GM21786 (cell line): ENCODE measurements at regions not wholly inside any gene's neighbourhood (a gene's known extent, or its start where the extent isn't known, plus 50 kb on each side); places are given as distances from the start of the nearest gene placed in this dataset.
"Not testable (repeated sequence)": the region's sequence is repeated elsewhere in the genome, so short reads cannot be mapped to it uniquely, and the experiment has no call there.

Experiments used
- ATAC-seq: cut with Tn5 transposase; IDR thresholded peaks from one replicate; pipeline ENCODE4 v1.9.1; 2021; ENCODE audit not compliant: unreplicated experiment

GRCh38 chr6:90676516-90677300 lies 89.8 kb upstream of the MAP3K7 start:
- no peak for ATAC-seq

- ATAC-seq: not testable (repeated sequence)
Observed at GRCh38 chr6:90675107-90675506, 88.2 kb upstream of the MAP3K7 start.

GRCh38 chr6:90674077-90674476 lies 87.2 kb upstream of the MAP3K7 start:
- ATAC-seq: not testable (repeated sequence)

GRCh38 chr6:90669846-90670245 lies 83.0 kb upstream of the MAP3K7 start:
- no peak for ATAC-seq

GRCh38 chr6:90669420-90669819 lies 82.5 kb upstream of the MAP3K7 start:
- ATAC-seq: no peak

GRCh38 chr6:90668141-90668540 lies 81.3 kb upstream of the MAP3K7 start:
- ATAC-seq: no peak

GRCh38 chr6:90663873-90664272 lies 77.0 kb upstream of the MAP3K7 start:
- no peak for ATAC-seq

- no peak for ATAC-seq
Observed at GRCh38 chr6:90663106-90663505, 76.2 kb upstream of the MAP3K7 start.

GRCh38 chr6:90660931-90661330 lies 74.1 kb upstream of the MAP3K7 start:
- no peak for ATAC-seq

- ATAC-seq: no peak
Observed at GRCh38 chr6:90658497-90658896, 71.6 kb upstream of the MAP3K7 start.

- no peak for ATAC-seq
Observed at GRCh38 chr6:90656325-90656724, 69.5 kb upstream of the MAP3K7 start.

GRCh38 chr6:90654806-90655205 lies 67.9 kb upstream of the MAP3K7 start:
- no peak for ATAC-seq

- ATAC-seq: no peak
Observed at GRCh38 chr6:90654166-90654565, 67.3 kb upstream of the MAP3K7 start.

GRCh38 chr6:90653750-90654149 lies 66.9 kb upstream of the MAP3K7 start:
- no peak for ATAC-seq

- no peak for ATAC-seq
Observed at GRCh38 chr6:90650041-90650940, 63.4 kb upstream of the MAP3K7 start.

- no peak for ATAC-seq
Observed at GRCh38 chr6:90648873-90649272, 62.0 kb upstream of the MAP3K7 start.

- ATAC-seq: no peak
Observed at GRCh38 chr6:90646940-90647339, 60.1 kb upstream of the MAP3K7 start.

- ATAC-seq: no peak
Observed at GRCh38 chr6:90645634-90646033, 58.8 kb upstream of the MAP3K7 start.

GRCh38 chr6:90644492-90644891 lies 57.6 kb upstream of the MAP3K7 start:
- ATAC-seq: no peak

- ATAC-seq: no peak
Observed at GRCh38 chr6:90643381-90643780, 56.5 kb upstream of the MAP3K7 start.

GRCh38 chr6:90637320-90637719 lies 50.4 kb upstream of the MAP3K7 start:
- ATAC-seq: no peak
